Forelimb muscle (tissue), 1 donor: ENCODE measurements at regions not wholly inside any gene's neighbourhood (a gene's known extent, or its start where the extent isn't known, plus 50 kb on each side); places are given as distances from the start of the nearest gene placed in this dataset.
"Not testable (repeated sequence)": the region's sequence is repeated elsewhere in the genome, so short reads cannot be mapped to it uniquely, and the experiment has no call there.

ENCODE experiments used
- DNase-seq: peaks from one replicate; pipeline ENCODE4 v3.0.0-alpha.2; 2013; ENCODE audit warnings: low read depth

DNA sequence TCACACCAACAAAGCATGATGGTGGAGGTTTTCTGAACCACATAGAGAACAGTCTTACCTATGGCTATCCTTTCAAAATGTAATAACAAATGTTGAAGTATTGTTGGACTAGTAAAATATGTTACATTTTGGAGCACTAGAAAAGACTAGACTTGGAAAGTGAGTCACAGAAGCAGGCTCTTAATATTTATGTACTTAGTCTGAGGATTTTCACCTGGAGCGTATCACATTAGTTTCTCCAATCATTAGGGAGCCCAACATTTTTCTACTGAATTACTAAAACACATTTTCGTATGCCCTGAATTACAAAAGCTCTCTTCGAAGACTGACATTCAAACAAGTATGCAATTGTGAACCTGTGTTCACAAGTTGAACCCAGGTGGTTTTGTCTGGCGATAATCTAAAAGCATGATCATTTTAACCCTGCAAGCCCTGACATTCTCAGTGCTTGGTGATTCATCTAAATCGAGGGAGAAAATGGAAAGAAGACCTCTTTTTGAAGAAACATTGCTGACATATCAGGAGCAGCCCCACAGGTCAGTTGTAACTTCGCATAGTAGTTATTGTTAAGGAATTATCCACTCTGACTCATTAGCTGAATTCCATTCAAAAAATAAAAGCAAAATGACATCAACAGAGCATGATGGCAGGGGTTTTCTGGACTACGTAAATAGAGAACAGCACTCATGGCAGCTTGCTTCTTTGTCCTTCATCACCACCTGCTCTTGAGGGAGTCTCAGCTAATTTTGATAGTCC, 679.8 kb upstream of the NECTIN3 start:
- DNase-seq = no peak

DNA sequence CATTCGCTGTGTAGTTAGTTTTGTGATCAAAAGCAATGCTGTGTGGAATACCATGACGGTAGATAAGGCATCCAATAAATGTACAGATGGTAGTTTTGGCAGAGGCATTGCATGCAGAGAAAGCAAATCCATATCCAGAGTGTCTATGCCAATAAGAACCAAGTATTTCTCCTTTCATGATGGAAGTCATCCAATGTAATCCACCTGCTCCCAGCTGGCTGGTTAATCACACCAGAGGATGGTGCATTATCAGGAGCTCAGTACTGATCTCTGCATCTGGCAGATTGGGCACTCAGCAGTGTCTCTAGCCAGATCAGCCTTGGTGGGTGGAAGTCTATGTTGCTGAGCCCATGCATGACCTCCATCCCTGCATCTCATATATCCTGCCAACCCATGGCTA, 677.7 kb upstream of the NECTIN3 start:
- no peak for DNase-seq

- DNase-seq = no peak
Observed at GRCh38 chr3:110397115-110397514, 674.5 kb upstream of the NECTIN3 start.

- no peak for DNase-seq
Observed at GRCh38 chr3:110400315-110400714, 671.3 kb upstream of the NECTIN3 start.

DNA sequence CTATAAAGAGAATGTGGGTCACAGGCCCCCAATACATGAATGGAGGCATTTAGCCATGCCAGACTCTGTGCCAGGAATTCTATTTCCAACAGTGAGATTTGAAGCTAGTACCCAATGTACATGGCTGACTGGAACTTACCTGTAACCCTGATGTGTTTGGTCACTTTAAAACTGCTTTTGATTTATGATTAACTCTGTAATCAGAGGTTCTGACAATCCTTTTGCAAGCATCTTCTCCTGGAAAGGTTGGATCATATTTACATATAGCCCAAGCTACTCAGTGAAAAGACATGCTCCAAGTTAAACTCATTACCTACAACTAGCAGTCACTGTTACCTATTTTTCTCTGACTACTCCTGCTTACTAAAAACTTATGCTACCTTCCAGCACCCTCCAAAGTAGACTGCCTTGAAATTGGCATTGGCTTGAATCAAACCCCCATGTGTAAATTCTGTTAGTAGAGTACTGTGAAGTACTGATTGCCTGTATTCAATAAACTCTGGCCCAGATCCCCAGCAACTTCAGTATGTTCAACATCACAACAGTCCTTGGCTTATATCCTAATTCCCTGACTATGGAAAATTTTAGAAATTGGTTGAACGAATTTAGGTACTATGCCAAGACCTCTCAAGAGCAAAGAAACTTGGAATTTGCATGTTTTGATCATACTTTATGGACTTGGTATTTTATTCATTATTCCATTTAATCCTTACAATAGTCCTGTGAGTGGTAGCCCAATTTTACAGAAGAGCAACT, 665.6 kb upstream of the NECTIN3 start:
- DNase-seq = no peak

- DNase-seq = no peak
Observed at GRCh38 chr3:110413266-110413665, 658.4 kb upstream of the NECTIN3 start.

DNA sequence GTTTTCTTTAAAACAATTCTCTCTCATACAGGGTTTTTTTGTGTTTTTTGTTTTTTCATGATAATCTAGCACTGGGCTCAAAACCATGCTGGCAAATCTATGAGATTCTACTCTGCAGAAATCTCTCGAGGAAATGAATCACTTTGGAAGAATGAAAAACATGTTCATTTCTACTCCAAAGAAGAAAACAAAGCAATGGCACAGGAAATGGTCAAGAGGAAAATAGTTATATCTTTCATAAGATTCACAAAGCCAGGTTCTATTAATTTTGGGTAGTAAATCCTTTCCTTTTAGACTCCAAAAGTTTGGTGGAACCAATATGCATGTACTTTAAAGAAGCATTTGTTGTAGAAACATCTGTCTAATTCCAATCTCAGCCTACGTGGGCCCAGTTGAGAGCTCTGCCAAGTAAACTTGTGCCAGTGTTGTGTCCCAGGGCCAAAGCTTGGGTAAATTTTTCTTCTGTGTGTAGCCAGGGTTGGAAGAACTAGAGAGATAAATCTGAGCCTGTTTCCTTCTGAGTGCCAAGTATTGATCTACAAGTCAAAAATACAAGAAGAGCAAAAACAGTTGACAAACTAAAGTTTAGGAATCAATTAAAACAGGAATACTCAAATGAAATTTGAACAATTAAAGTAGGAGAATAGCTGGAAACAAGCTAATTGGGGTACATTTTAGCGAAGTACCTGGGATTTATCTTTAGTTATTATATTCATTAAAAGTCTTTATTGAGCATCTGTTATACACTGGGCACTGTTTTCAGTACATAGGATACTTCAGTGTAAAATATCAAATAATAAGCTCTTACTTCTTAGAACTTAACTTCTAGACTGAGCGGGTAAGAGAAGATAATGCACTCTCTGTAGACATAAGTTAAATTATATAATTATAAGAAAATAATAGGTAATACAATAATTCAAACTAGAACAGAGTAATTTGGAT, 657.5 kb upstream of the NECTIN3 start:
- no peak for DNase-seq

DNA sequence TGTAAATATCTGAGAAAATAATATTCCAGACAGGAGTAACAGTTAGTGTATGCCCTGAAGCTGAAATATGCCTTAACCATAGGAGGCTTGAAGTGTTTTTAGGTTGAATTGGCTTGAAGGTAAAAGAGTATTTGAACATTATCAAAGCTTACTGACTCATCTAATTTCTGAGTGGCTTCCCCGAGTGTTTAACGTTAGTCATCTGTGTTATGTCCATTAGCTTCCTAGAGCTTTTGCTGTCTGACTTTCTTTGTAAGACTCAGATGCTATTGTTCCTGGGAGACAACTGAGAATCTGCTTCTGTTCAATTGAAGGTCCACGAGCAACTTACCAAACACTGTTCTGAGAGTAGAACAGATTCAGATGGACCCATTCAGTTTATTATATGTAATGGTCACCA, 656.8 kb upstream of the NECTIN3 start:
- no peak for DNase-seq

- DNase-seq = no peak
Observed at GRCh38 chr3:110419096-110419495, 652.5 kb upstream of the NECTIN3 start.

DNA sequence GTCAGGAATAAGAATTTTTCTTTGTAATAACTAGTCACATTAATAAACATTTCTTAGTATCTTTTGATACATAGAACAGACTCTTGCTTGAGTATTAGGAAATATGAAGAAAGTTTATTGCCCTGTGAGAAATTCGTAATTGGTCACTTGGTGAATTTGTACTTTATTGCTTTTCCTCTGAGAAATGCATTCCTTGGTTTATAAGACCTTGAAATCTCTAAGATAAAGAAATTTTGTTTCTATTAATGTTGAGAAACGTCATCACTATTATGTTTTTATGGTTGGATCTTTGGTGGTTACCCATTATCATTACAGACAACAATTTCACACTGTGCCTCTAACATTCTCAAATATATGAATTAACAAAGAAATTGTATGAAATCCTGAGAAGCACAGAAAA, 652.0 kb upstream of the NECTIN3 start:
- DNase-seq = no peak

- no peak for DNase-seq
Observed at GRCh38 chr3:110420158-110420641, 651.4 kb upstream of the NECTIN3 start.

- no peak for DNase-seq
Observed at GRCh38 chr3:110423276-110423675, 648.3 kb upstream of the NECTIN3 start.

GRCh38 chr3:110430146-110430545, 641.5 kb upstream of the NECTIN3 start:
- DNase-seq = no peak

GRCh38 chr3:110436209-110436608, 635.4 kb upstream of the NECTIN3 start:
- no peak for DNase-seq

GRCh38 chr3:110440066-110440653, 631.5 kb upstream of the NECTIN3 start:
- DNase-seq = not testable (repeated sequence)

DNA sequence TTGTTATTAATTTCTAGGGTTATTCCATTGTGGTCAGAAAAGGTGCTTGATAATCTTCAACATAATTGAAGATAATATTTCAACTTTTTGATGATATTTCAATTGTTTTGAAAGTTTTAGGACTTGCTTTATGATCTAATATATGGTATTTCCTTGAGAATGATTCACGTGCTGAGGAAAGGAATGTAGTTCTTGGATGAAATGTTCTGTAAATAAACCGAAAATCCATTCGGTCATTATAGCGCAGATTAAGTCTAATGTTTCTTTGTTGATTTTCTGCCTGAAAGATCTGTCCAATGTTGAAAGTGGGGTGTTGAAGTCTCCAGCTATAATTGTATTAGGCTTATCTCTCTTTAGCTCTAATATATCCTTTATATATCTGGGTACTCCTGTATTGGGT, 617.5 kb upstream of the NECTIN3 start:
- DNase-seq = no peak

GRCh38 chr3:110456001-110456400, 615.6 kb upstream of the NECTIN3 start:
- DNase-seq = no peak

- no peak for DNase-seq
Observed at GRCh38 chr3:110456438-110457138, 615.0 kb upstream of the NECTIN3 start.

DNA sequence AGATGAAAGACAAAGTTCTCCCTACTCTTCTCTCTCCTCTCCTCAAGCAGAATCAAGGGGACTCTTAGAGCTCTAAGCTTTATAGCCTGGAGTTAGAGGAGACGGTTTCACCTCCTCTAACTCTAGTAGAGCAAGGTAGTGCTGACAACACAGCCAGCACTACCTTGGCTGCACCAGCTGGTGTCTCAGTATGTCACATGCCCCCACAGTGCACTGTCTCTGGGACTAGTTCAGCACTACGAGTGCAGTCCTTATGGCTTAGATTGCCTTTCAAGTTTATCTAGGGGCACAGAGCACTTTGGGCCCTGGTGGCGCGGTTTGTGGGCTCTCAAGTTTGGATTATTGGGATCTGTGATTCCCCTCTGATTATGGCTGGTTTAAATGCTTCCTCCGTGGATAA, 614.1 kb upstream of the NECTIN3 start:
- no peak for DNase-seq

- DNase-seq = no peak
Observed at GRCh38 chr3:110459021-110459420, 612.6 kb upstream of the NECTIN3 start.

GRCh38 chr3:110470310-110470709, 601.3 kb upstream of the NECTIN3 start:
- DNase-seq = no peak
